ENCODE measurements at regions not wholly inside any gene's neighbourhood (a gene's known extent, or its start where the extent isn't known, plus 50 kb on each side); places are given as distances from the start of the nearest gene placed in this dataset.

- H3K27ac ChIP-seq (ENCODE audit: low read depth, low read length), result no peak overlapping the region
- H3K4me2 ChIP-seq (ENCODE audit: low read length), result no peak overlapping the region
- RAD21 ChIA-PET (ENCODE audit: low non-redundant PET in 1 of 2, low total read pairs in 2 of 2, uncharacterized antibody in 2 of 2, unreplicated experiment in 2 of 2), result no interaction called here
- H3K79me2 ChIP-seq (ENCODE audit: insufficient read depth, low read length), result no peaks in the 10 kb centered on the region
- no peak for ATAC-seq
- TF ChIP-seq EZH2phosphoT487 (IDR thresholded peaks at IDR 0.05; ENCODE audit: borderline replicate concordance) (no peak), SIN3A (IDR thresholded peaks at IDR 0.05; ENCODE audit: low read depth) (no peak), EGR1 (IDR thresholded peaks at IDR 0.05; ENCODE audit: low read depth) (no peak)
- intact Hi-C loops (cut with micrococcal nuclease), result no loop called here
- DNase-seq (ENCODE audit: low read depth, low spot score), result no peak
- no peaks in the 10 kb centered on the region for H3K9me3 ChIP-seq (ENCODE audit: control insufficient read depth in 1 of 2, insufficient read depth in 1 of 2, low read depth in 1 of 2, low read length in 2 of 2)
- CTCF ChIA-PET, result no interaction called here
- H2AFZ ChIP-seq (ENCODE audit: low read depth, low read length, poor library complexity, severe bottlenecking), result no peak overlapping the region
- POLR2A ChIA-PET, result no interaction called here
- H3K4me3 ChIP-seq (replicated peaks in 1 of 2; ENCODE audit: low read depth in 1 of 2, low read length in 2 of 2), result no peak overlapping the region
- no peaks in the 10 kb centered on the region for H3K36me3 ChIP-seq (ENCODE audit: control insufficient read depth in 1 of 2, insufficient read depth in 2 of 2, low read length in 2 of 2)
- BruUV-seq (replicated peaks), result no TSS peak
- no peak overlapping the region for H3K9ac ChIP-seq (ENCODE audit: low read length)
- no peaks in the 10 kb centered on the region for H3K9me2 ChIP-seq (ENCODE audit: insufficient read depth)
- H3K27me3 ChIP-seq (ENCODE audit: insufficient read depth, low read length), result no peaks in the 10 kb centered on the region
- H4K20me1 ChIP-seq (ENCODE audit: insufficient read depth), result no peaks in the 10 kb centered on the region
- no peaks in the 10 kb centered on the region for H3K4me1 ChIP-seq (ENCODE audit: control insufficient read depth in 1 of 2, insufficient read depth in 2 of 2, low read length in 2 of 2)
These were observed 1557.0 kb downstream of the SI start for GRCh38 chr3:163521261-163521660.

- no peak overlapping the region for H2AFZ ChIP-seq (ENCODE audit: low read depth, low read length, poor library complexity, severe bottlenecking)
- CTCF ChIA-PET, result no interaction called here
- intact Hi-C loops (cut with micrococcal nuclease), result no loop called here
- H3K9ac ChIP-seq (ENCODE audit: low read length), result no peak overlapping the region
- POLR2A ChIA-PET, result no interaction called here
- no peak overlapping the region for H3K4me2 ChIP-seq (ENCODE audit: low read length)
- H3K9me3 ChIP-seq (ENCODE audit: control insufficient read depth in 1 of 2, insufficient read depth in 1 of 2, low read depth in 1 of 2, low read length in 2 of 2), result no peaks in the 10 kb centered on the region
- no peaks in the 10 kb centered on the region for H3K27me3 ChIP-seq (ENCODE audit: insufficient read depth, low read length)
- RAD21 ChIA-PET (ENCODE audit: low non-redundant PET in 1 of 2, low total read pairs in 2 of 2, uncharacterized antibody in 2 of 2, unreplicated experiment in 2 of 2), result no interaction called here
- H3K36me3 ChIP-seq (ENCODE audit: control insufficient read depth in 1 of 2, insufficient read depth in 2 of 2, low read length in 2 of 2), result no peaks in the 10 kb centered on the region
- H3K79me2 ChIP-seq (ENCODE audit: insufficient read depth, low read length), result no peaks in the 10 kb centered on the region
- no peaks in the 10 kb centered on the region for H3K9me2 ChIP-seq (ENCODE audit: insufficient read depth)
- no peak overlapping the region for H3K27ac ChIP-seq (ENCODE audit: low read depth, low read length)
- H3K4me3 ChIP-seq (replicated peaks in 1 of 2; ENCODE audit: low read depth in 1 of 2, low read length in 2 of 2), result no peak overlapping the region
- H4K20me1 ChIP-seq (ENCODE audit: insufficient read depth), result no peaks in the 10 kb centered on the region
- no peak for ATAC-seq
- DNase-seq (ENCODE audit: low read depth, low spot score), result no peak
- no peaks in the 10 kb centered on the region for H3K4me1 ChIP-seq (ENCODE audit: control insufficient read depth in 1 of 2, insufficient read depth in 2 of 2, low read length in 2 of 2)
- TF ChIP-seq ZNF274 (IDR thresholded peaks at IDR 0.05; ENCODE audit: low read depth, low read length) (no peak), TCF7L2 (IDR thresholded peaks at IDR 0.05; ENCODE audit: borderline replicate concordance, extremely low read depth, insufficient read depth, insufficient read length) (no peak), EZH2phosphoT487 (IDR thresholded peaks at IDR 0.05; ENCODE audit: borderline replicate concordance) (no peak), FOSL1 (IDR thresholded peaks at IDR 0.05; ENCODE audit: low read depth) (no peak), RAD21 (IDR thresholded peaks at IDR 0.05; ENCODE audit: low read depth) (no peak), MAX (IDR thresholded peaks at IDR 0.05) (no peak), ELF1 (IDR thresholded peaks at IDR 0.05; ENCODE audit: borderline replicate concordance, low read depth) (no peak), CEBPB (IDR thresholded peaks at IDR 0.05; ENCODE audit: low read depth) (no peak), SP1 (IDR thresholded peaks at IDR 0.05; ENCODE audit: low read depth) (no peak), SIN3A (IDR thresholded peaks at IDR 0.05; ENCODE audit: low read depth) (no peak)
- BruUV-seq (replicated peaks), result no TSS peak
These were observed 1560.2 kb downstream of the SI start for GRCh38 chr3:163518065-163518464.

All from HCT116 (cell line).